ENCODE measurements at regions not wholly inside any gene's neighbourhood (a gene's known extent, or its start where the extent isn't known, plus 50 kb on each side); places are given as distances from the start of the nearest gene placed in this dataset.

GRCh38 chr21:28639737-28640136, 352.9 kb downstream of the LTN1 start:
- no peaks in the 10 kb centered on the region for H3F3A ChIP-seq (replicated peaks; ENCODE audit: low read depth)
- no peaks in the 10 kb centered on the region; the same call in 1 of the 2 replicates for H3K36me3 ChIP-seq (ENCODE audit: insufficient read depth)
- no peaks in the 10 kb centered on the region for H3K27me3 ChIP-seq (ENCODE audit: insufficient read depth)
- Mint-ChIP-seq H3K27me3 (ENCODE audit: insufficient read depth, low read depth, poor library complexity) (peaks cover 2% of the 10 kb centered on the region), H3K4me1 (peaks cover 11% of the 10 kb centered on the region; the same call in 2 of the 3 replicates), H3K9me3 (no peaks in the 10 kb centered on the region; the same call in 1 of the 3 replicates), H3K36me3 (ENCODE audit: low read depth) (no peaks in the 10 kb centered on the region), H3K4me3 (no peak overlapping the region), H3K27ac (no peak overlapping the region)
- TF ChIP-seq JUNB (IDR thresholded peaks at IDR 0.05; ENCODE audit: unreplicated experiment) (no peak), ZNF462 (CRISPR knock-in tag; IDR thresholded peaks at IDR 0.05) (no peak), NANOG (IDR thresholded peaks at IDR 0.05; ENCODE audit: borderline replicate concordance) (no peak), STAT1 (IDR thresholded peaks at IDR 0.05; ENCODE audit: unreplicated experiment) (no peak), CREB1 (CRISPR knock-in tag; IDR thresholded peaks at IDR 0.05; ENCODE audit: low read depth) (no peak), CTCF (conservative IDR thresholded peaks at IDR 0.05; ENCODE audit: low read depth in 2 of 2) (no peak), EZH2 (IDR thresholded peaks at IDR 0.05; ENCODE audit: low read depth, unreplicated experiment) (no peak), EZH2phosphoT487 (IDR thresholded peaks at IDR 0.05; ENCODE audit: unreplicated experiment) (no peak), ZNF114 (CRISPR knock-in tag; IDR thresholded peaks at IDR 0.05) (no peak), ZNF331 (CRISPR knock-in tag; IDR thresholded peaks at IDR 0.05; ENCODE audit: low read depth) (no peak), REST (IDR thresholded peaks at IDR 0.05; ENCODE audit: unreplicated experiment) (no peak), POLR2AphosphoS5 (IDR thresholded peaks at IDR 0.05; ENCODE audit: low read depth) (no peak)
- TF ChIP-seq, protein P1, sequence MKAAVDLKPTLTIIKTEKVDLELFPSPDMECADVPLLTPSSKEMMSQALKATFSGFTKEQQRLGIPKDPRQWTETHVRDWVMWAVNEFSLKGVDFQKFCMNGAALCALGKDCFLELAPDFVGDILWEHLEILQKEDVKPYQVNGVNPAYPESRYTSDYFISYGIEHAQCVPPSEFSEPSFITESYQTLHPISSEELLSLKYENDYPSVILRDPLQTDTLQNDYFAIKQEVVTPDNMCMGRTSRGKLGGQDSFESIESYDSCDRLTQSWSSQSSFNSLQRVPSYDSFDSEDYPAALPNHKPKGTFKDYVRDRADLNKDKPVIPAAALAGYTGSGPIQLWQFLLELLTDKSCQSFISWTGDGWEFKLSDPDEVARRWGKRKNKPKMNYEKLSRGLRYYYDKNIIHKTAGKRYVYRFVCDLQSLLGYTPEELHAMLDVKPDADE (IDR thresholded peaks at IDR 0.05), result no peak
- no peaks in the 10 kb centered on the region for H3K79me2 ChIP-seq (replicated peaks; ENCODE audit: insufficient read depth)
- H2AFZ ChIP-seq, result no peak overlapping the region
- peaks cover 16% of the 10 kb centered on the region for H3K9me2 ChIP-seq (ENCODE audit: insufficient read depth)
- no peaks in the 10 kb centered on the region for H3K4me1 ChIP-seq (ENCODE audit: insufficient read depth)
- ATAC-seq (no peak), DNase-seq (ENCODE audit: low spot score) (no peak)
- no peaks in the 10 kb centered on the region for H4K20me1 ChIP-seq (replicated peaks; ENCODE audit: insufficient read depth)
- no peak overlapping the region for H3K27ac ChIP-seq (ENCODE audit: low read depth)
- H3K4me2 ChIP-seq, result no peak overlapping the region
- H3K4me3 ChIP-seq, result no peak overlapping the region

Data from GM23338 (cell line).